Upper lobe of left lung (tissue), 4 donors: ENCODE measurements at regions not wholly inside any gene's neighbourhood (a gene's known extent, or its start where the extent isn't known, plus 50 kb on each side); places are given as distances from the start of the nearest gene placed in this dataset.

Source experiments
- EP300 ChIP-seq, 4 donors: sonication (generic); formaldehyde crosslinking; IDR thresholded peaks; one replicate each; pipeline ENCODE4 v1.5.1; 2017; ENCODE audit warnings: antibody characterized with exemption in 4 of 4, control low read depth in 2 of 4
- POLR2AphosphoS5 ChIP-seq, 2 donors: sonication (generic); formaldehyde crosslinking; IDR thresholded peaks; one replicate each; pipeline ENCODE4 v1.5.1; 2017; ENCODE audit warnings: antibody characterized with exemption in 2 of 2
- TF ChIP-seq, protein P1 (sequence below), 6 experiments: fragments of 450-650 bp in 4 of 6; fragments of 200-600 bp in 2 of 6; sonication (generic) in 2 of 6; IDR thresholded peaks; one replicate each; pipeline ENCODE4 v1.5.1; 2016 to 2019; ENCODE audit warnings: antibody characterized with exemption in 6 of 6

- TF ChIP-seq, protein P1, sequence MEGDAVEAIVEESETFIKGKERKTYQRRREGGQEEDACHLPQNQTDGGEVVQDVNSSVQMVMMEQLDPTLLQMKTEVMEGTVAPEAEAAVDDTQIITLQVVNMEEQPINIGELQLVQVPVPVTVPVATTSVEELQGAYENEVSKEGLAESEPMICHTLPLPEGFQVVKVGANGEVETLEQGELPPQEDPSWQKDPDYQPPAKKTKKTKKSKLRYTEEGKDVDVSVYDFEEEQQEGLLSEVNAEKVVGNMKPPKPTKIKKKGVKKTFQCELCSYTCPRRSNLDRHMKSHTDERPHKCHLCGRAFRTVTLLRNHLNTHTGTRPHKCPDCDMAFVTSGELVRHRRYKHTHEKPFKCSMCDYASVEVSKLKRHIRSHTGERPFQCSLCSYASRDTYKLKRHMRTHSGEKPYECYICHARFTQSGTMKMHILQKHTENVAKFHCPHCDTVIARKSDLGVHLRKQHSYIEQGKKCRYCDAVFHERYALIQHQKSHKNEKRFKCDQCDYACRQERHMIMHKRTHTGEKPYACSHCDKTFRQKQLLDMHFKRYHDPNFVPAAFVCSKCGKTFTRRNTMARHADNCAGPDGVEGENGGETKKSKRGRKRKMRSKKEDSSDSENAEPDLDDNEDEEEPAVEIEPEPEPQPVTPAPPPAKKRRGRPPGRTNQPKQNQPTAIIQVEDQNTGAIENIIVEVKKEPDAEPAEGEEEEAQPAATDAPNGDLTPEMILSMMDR (IDR thresholded peaks at IDR 0.05) = no peak
- TF ChIP-seq EP300 (IDR thresholded peaks at IDR 0.05) (no peak), POLR2AphosphoS5 (IDR thresholded peaks at IDR 0.05) (no peak)
Observed at GRCh38 chr16:65294708-65295107, 172.8 kb upstream of the CDH11 start.
